Left colon (tissue), 2 donors: ENCODE measurements at regions not wholly inside any gene's neighbourhood (a gene's known extent, or its start where the extent isn't known, plus 50 kb on each side); places are given as distances from the start of the nearest gene placed in this dataset.

Experiments used
- ATAC-seq: fragments of 200-7000 bp; cut with Tn5 transposase; one replicate; pipeline ENCODE4 v1.9.1; 2020; ENCODE audit warnings: mild to moderate bottlenecking, moderate library complexity
- DNase-seq, 2 donors: peaks; one replicate each; pipeline ENCODE4 v3.0.0-alpha.2; 2020
- intact Hi-C, 2 donors: fragments of 100-400 bp; cut with DNase I in 1 of 2; cut with micrococcal nuclease in 1 of 2; formaldehyde crosslinking; loops; one replicate each; pipeline versions ENCODE4 v1.11.2 to v1.14.0; 2022; cut with DNase I, micrococcal nuclease
- donor health status: DM: no; HTN: no; CAD: no.
- donor health status: DM: yes; HTN: yes; CAD: no.

- ATAC-seq (no peak), DNase-seq (peak in 1 of 2 donors; percentile 33)
- intact Hi-C loops, result no loop called here
Observed at GRCh38 chr19:29098863-29099481, 114.0 kb downstream of the UQCRFS1 start.

GRCh38 chr19:29098091-29098490 lies 114.9 kb downstream of the UQCRFS1 start:
- intact Hi-C loops, result no loop called here
- ATAC-seq, result no peak
- DNase-seq, result no peak

- ATAC-seq (no peak), DNase-seq (no peak)
- intact Hi-C loops, result no loop called here
Observed at GRCh38 chr19:29096896-29097295, 116.1 kb downstream of the UQCRFS1 start.

- DNase-seq (no peak), ATAC-seq (no peak)
- intact Hi-C loops, result no loop called here
Observed at GRCh38 chr19:29093553-29093908, 119.4 kb downstream of the UQCRFS1 start.

GRCh38 chr19:29092712-29093552 lies 120.0 kb downstream of the UQCRFS1 start:
- DNase-seq, result no peak
- intact Hi-C loops, result no loop called here
- no peak for ATAC-seq

- ATAC-seq, result no peak
- intact Hi-C loops, result no loop called here
- no peak for DNase-seq
Observed at GRCh38 chr19:29090783-29091526, 122.0 kb downstream of the UQCRFS1 start.

- no peak for DNase-seq
- no peak for ATAC-seq
- intact Hi-C loops, result no loop called here
Observed at GRCh38 chr19:29089315-29089870, 123.6 kb downstream of the UQCRFS1 start.

GRCh38 chr19:29088761-29089160 lies 124.2 kb downstream of the UQCRFS1 start:
- ATAC-seq (no peak), DNase-seq (no peak)
- intact Hi-C loops, result no loop called here

- intact Hi-C loops, result no loop called here
- ATAC-seq (no peak), DNase-seq (no peak)
Observed at GRCh38 chr19:29086646-29087045, 126.3 kb downstream of the UQCRFS1 start.

- DNase-seq (no peak), ATAC-seq (no peak)
Observed at GRCh38 chr19:29086182-29086581, 126.8 kb downstream of the UQCRFS1 start.

GRCh38 chr19:29085630-29086029 lies 127.3 kb downstream of the UQCRFS1 start:
- DNase-seq, result no peak
- no peak for ATAC-seq
- intact Hi-C loops, result no loop called here

More at GRCh38 chr19:29086182-29086581, 126.8 kb downstream of the UQCRFS1 start:
- intact Hi-C loops, result no loop called here

- no peak for ATAC-seq
- no peak for DNase-seq
- intact Hi-C loops, result no loop called here
Observed at GRCh38 chr19:29085206-29085605, 127.7 kb downstream of the UQCRFS1 start.

- ATAC-seq, result no peak
- DNase-seq, result no peak
- intact Hi-C loops, result no loop called here
Observed at GRCh38 chr19:29084266-29084665, 128.7 kb downstream of the UQCRFS1 start.

GRCh38 chr19:29083863-29084262 lies 129.1 kb downstream of the UQCRFS1 start:
- ATAC-seq, result no peak
- intact Hi-C loops, result no loop called here
- no peak for DNase-seq

- no peak for ATAC-seq
- intact Hi-C loops, result no loop called here
- DNase-seq, result no peak
Observed at GRCh38 chr19:29079356-29080032, 133.5 kb downstream of the UQCRFS1 start.

GRCh38 chr19:29076963-29077362 lies 136.0 kb downstream of the UQCRFS1 start:
- DNase-seq (no peak), ATAC-seq (no peak)
- intact Hi-C loops, result no loop called here

- intact Hi-C loops, result no loop called here
- no peak for ATAC-seq
- no peak for DNase-seq
Observed at GRCh38 chr19:29076161-29076560, 136.8 kb downstream of the UQCRFS1 start.

- intact Hi-C loops, result no loop called here
- ATAC-seq, result no peak
- DNase-seq, result no peak
Observed at GRCh38 chr19:29075149-29075548, 137.8 kb downstream of the UQCRFS1 start.

- intact Hi-C loops, result no loop called here
- no peak for DNase-seq
- ATAC-seq, result no peak
Observed at GRCh38 chr19:29074579-29074978, 138.4 kb downstream of the UQCRFS1 start.
